Smooth muscle cell of the brain vasculature (primary cell): ENCODE measurements at regions not wholly inside any gene's neighbourhood (a gene's known extent, or its start where the extent isn't known, plus 50 kb on each side); places are given as distances from the start of the nearest gene placed in this dataset.

Experiments
- DNase-seq: peaks from one replicate; pipeline ENCODE4 v3.0.0-alpha.2; 2012; ENCODE audit warnings: low read depth, low spot score

- DNase-seq = no peak
These were observed 578.4 kb downstream of the CCDC171 start for GRCh38 chr9:16131264-16131663.

- no peak for DNase-seq
These were observed 579.7 kb downstream of the CCDC171 start for GRCh38 chr9:16132513-16132912.

GRCh38 chr9:16133032-16133431 is 580.2 kb downstream of the CCDC171 start:
- no peak for DNase-seq

GRCh38 chr9:16133556-16134227 is 580.8 kb downstream of the CCDC171 start:
- no peak for DNase-seq

- no peak for DNase-seq
These were observed 581.5 kb downstream of the CCDC171 start for GRCh38 chr9:16134351-16134750.

GRCh38 chr9:16135968-16136367 is 583.1 kb downstream of the CCDC171 start:
- no peak for DNase-seq

GRCh38 chr9:16136451-16136850 is 583.6 kb downstream of the CCDC171 start:
- DNase-seq = no peak

GRCh38 chr9:16136961-16137360 is 584.1 kb downstream of the CCDC171 start:
- DNase-seq = peak; percentile 91

GRCh38 chr9:16138561-16139491 is 586.0 kb downstream of the CCDC171 start:
- DNase-seq = peak; percentile 82

GRCh38 chr9:16139774-16140173 is 586.9 kb downstream of the CCDC171 start:
- DNase-seq = no peak

- no peak for DNase-seq
These were observed 590.5 kb downstream of the CCDC171 start for GRCh38 chr9:16143310-16143709.

- no peak for DNase-seq
These were observed 591.4 kb downstream of the CCDC171 start for GRCh38 chr9:16143947-16144890.

GRCh38 chr9:16145196-16145950 is 592.5 kb downstream of the CCDC171 start:
- DNase-seq = no peak

GRCh38 chr9:16147726-16148125 is 594.9 kb downstream of the CCDC171 start:
- no peak for DNase-seq

GRCh38 chr9:16150501-16150900 is 597.7 kb downstream of the CCDC171 start:
- DNase-seq = no peak

- DNase-seq = no peak
These were observed 598.3 kb downstream of the CCDC171 start for GRCh38 chr9:16150938-16151650.

- no peak for DNase-seq
These were observed 599.6 kb downstream of the CCDC171 start for GRCh38 chr9:16152276-16153101.

- no peak for DNase-seq
These were observed 600.4 kb downstream of the CCDC171 start for GRCh38 chr9:16153221-16153620.

GRCh38 chr9:16153741-16154140 is 600.9 kb downstream of the CCDC171 start:
- DNase-seq = no peak
